ENCODE measurements at regions not wholly inside any gene's neighbourhood (a gene's known extent, or its start where the extent isn't known, plus 50 kb on each side); places are given as distances from the start of the nearest gene placed in this dataset.

- no peaks in the 10 kb centered on the region; the same call in 1 of the 2 replicates for H3K27me3 ChIP-seq (ENCODE audit: insufficient read depth, low read length)
- no peaks in the 10 kb centered on the region for H3K79me2 ChIP-seq (ENCODE audit: insufficient read depth, low read length)
- H3K4me3 ChIP-seq (ENCODE audit: low read depth, low read length, poor library complexity, severe bottlenecking) = no peak overlapping the region
- H4K20me1 ChIP-seq (ENCODE audit: insufficient read depth, low read length) = no peaks in the 10 kb centered on the region
- H3K4me1 ChIP-seq (ENCODE audit: insufficient read depth, low read length, severe bottlenecking) = peaks cover 35% of the 10 kb centered on the region
- H2AFZ ChIP-seq (ENCODE audit: low read length) = no peak overlapping the region
- TF ChIP-seq EZH2 (IDR thresholded peaks at IDR 0.05; ENCODE audit: borderline replicate concordance, low read length) (no peak), CTCF (IDR thresholded peaks at IDR 0.05; ENCODE audit: low read length) (no peak)
- no peaks in the 10 kb centered on the region for H3K9me3 ChIP-seq (ENCODE audit: low read length)
- no peak overlapping the region for H3K27ac ChIP-seq (ENCODE audit: low read depth, low read length, poor library complexity, severe bottlenecking)
- H3F3A ChIP-seq (ENCODE audit: insufficient read depth, low read length) = no peaks in the 10 kb centered on the region
- H3K4me2 ChIP-seq (ENCODE audit: low read length) = no peak overlapping the region
- no peak overlapping the region for H3K9ac ChIP-seq (ENCODE audit: low read length)
- H3K36me3 ChIP-seq (ENCODE audit: insufficient read depth, low read length) = no peaks in the 10 kb centered on the region; the same call in 1 of the 2 replicates
- no peaks in the 10 kb centered on the region for H3K9me2 ChIP-seq (ENCODE audit: low read depth, low read length)
Measured at GRCh38 chr6:219641-220198, 72.6 kb upstream of the DUSP22 start.

- no peak overlapping the region for H3K27ac ChIP-seq (ENCODE audit: low read depth, low read length, poor library complexity, severe bottlenecking)
- no peaks in the 10 kb centered on the region for H4K20me1 ChIP-seq (ENCODE audit: insufficient read depth, low read length)
- H3K4me1 ChIP-seq (ENCODE audit: insufficient read depth, low read length, severe bottlenecking) = peaks cover 35% of the 10 kb centered on the region
- no peaks in the 10 kb centered on the region for H3K9me3 ChIP-seq (ENCODE audit: low read length)
- H3K9ac ChIP-seq (ENCODE audit: low read length) = no peak overlapping the region
- H3K79me2 ChIP-seq (ENCODE audit: insufficient read depth, low read length) = no peaks in the 10 kb centered on the region
- H3K4me2 ChIP-seq (ENCODE audit: low read length) = no peak overlapping the region
- H3K4me3 ChIP-seq (ENCODE audit: low read depth, low read length, poor library complexity, severe bottlenecking) = no peak overlapping the region
- H3F3A ChIP-seq (ENCODE audit: insufficient read depth, low read length) = no peaks in the 10 kb centered on the region
- H3K36me3 ChIP-seq (ENCODE audit: insufficient read depth, low read length) = no peaks in the 10 kb centered on the region
- no peak overlapping the region for H2AFZ ChIP-seq (ENCODE audit: low read length)
- no peaks in the 10 kb centered on the region; the same call in 1 of the 2 replicates for H3K27me3 ChIP-seq (ENCODE audit: insufficient read depth, low read length)
- H3K9me2 ChIP-seq (ENCODE audit: low read depth, low read length) = no peaks in the 10 kb centered on the region
- no peak for TF ChIP-seq EZH2 (IDR thresholded peaks at IDR 0.05; ENCODE audit: borderline replicate concordance, low read length)
- TF ChIP-seq CTCF (IDR thresholded peaks at IDR 0.05; ENCODE audit: low read length) = no peak
Measured at GRCh38 chr6:220312-220711, 72.0 kb upstream of the DUSP22 start.

- no peaks in the 10 kb centered on the region for H3F3A ChIP-seq (ENCODE audit: insufficient read depth, low read length)
- H3K36me3 ChIP-seq (ENCODE audit: insufficient read depth, low read length) = no peaks in the 10 kb centered on the region
- no peaks in the 10 kb centered on the region for H4K20me1 ChIP-seq (ENCODE audit: insufficient read depth, low read length)
- no peaks in the 10 kb centered on the region for H3K79me2 ChIP-seq (ENCODE audit: insufficient read depth, low read length)
- no peaks in the 10 kb centered on the region for H3K9me3 ChIP-seq (ENCODE audit: low read length)
- H3K4me1 ChIP-seq (ENCODE audit: insufficient read depth, low read length, severe bottlenecking) = peaks cover 41% of the 10 kb centered on the region
- TF ChIP-seq CTCF (IDR thresholded peaks at IDR 0.05; ENCODE audit: low read length) = no peak
- no peak for TF ChIP-seq EZH2 (IDR thresholded peaks at IDR 0.05; ENCODE audit: borderline replicate concordance, low read length)
- H3K9me2 ChIP-seq (ENCODE audit: low read depth, low read length) = no peaks in the 10 kb centered on the region
- H3K4me2 ChIP-seq (ENCODE audit: low read length) = no peak overlapping the region
- H3K4me3 ChIP-seq (ENCODE audit: low read depth, low read length, poor library complexity, severe bottlenecking) = no peak overlapping the region
- H3K9ac ChIP-seq (ENCODE audit: low read length) = no peak overlapping the region
- H3K27me3 ChIP-seq (ENCODE audit: insufficient read depth, low read length) = peaks cover 2% of the 10 kb centered on the region
- H3K27ac ChIP-seq (ENCODE audit: low read depth, low read length, poor library complexity, severe bottlenecking) = no peak overlapping the region
- no peak overlapping the region for H2AFZ ChIP-seq (ENCODE audit: low read length)
Measured at GRCh38 chr6:220721-221475, 71.4 kb upstream of the DUSP22 start.

Measured in OCI-LY1 (cell line).